Ascending aorta (tissue), 2 donors: ENCODE measurements at regions not wholly inside any gene's neighbourhood (a gene's known extent, or its start where the extent isn't known, plus 50 kb on each side); places are given as distances from the start of the nearest gene placed in this dataset.

Experiments
- DNase-seq, 2 donors: peaks; one replicate each; pipeline ENCODE4 v3.0.0-alpha.2; 2019; ENCODE audit warnings: low spot score in 2 of 2
- H3K27ac ChIP-seq, 2 donors: fragments of 200-600 bp; sonication (generic); one replicate each; pipeline ENCODE4 v1.5.1; 2016 to 2017; ENCODE audit warnings: mild to moderate bottlenecking in 1 of 2
- H3K27me3 ChIP-seq: fragments of 200-600 bp; sonication (generic); one replicate; pipeline ENCODE4 v1.5.1; 2017
- H3K36me3 ChIP-seq, 2 donors: fragments of 200-600 bp; sonication (generic); one replicate each; pipeline ENCODE4 v1.5.1; 2016
- H3K4me1 ChIP-seq, 2 donors: fragments of 200-600 bp; sonication (generic); one replicate each; pipeline ENCODE4 v1.5.1; 2016 to 2017; ENCODE audit warnings: mild to moderate bottlenecking in 1 of 2
- H3K4me3 ChIP-seq, 2 donors: fragments of 200-600 bp; sonication (generic); one replicate each; pipeline ENCODE4 v1.5.1; 2016 to 2017; ENCODE audit warnings: mild to moderate bottlenecking in 1 of 2
- H3K9me3 ChIP-seq, 2 donors: fragments of 200-600 bp; sonication (generic); one replicate each; pipeline ENCODE4 v1.5.1; 2016
- intact Hi-C: fragments of 100-400 bp; cut with DNase I; formaldehyde crosslinking; loops from one replicate; pipeline ENCODE4 v1.15.1; 2023
- TF ChIP-seq, protein P1 (sequence below), 3 experiments: fragments of 200-600 bp in 2 of 3; fragments of 450-650 bp in 1 of 3; sonication (generic) in 2 of 3; IDR thresholded peaks; one replicate each; pipeline ENCODE4 v1.5.1; 2016 to 2019; ENCODE audit warnings: antibody characterized with exemption in 3 of 3, mild to moderate bottlenecking in 1 of 3, moderate library complexity in 1 of 3

DNA sequence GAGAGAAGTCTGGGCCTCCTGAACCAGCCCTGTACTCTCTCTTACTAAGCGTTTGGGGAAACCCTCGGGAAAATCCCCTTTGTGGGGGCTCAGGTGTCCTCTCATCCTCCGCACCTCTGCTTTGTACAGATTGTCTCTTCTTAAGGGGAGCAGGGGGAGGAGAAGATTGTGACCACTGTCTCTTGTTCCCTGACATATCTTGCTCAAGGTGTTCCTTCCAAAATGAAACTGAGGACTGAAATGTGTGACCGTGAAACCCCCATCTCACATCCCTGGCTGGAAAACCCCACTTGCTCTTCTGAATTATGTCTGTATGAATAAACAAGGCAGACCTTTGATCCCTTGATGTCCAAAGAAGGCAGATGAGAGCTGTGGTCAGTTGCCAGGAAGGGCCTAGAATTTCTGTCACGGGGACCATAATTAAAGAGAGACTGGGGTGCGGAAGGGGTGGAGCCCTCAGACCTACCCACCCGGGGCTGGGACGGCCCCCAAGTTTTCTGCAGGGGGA is 369.8 kb downstream of the AACS start:
- intact Hi-C loops = no loop called here
- H3K27me3 ChIP-seq = no peaks in the 10 kb centered on the region
- no peak for DNase-seq

GRCh38 chr12:125435871-125436270 is 370.6 kb downstream of the AACS start:
- intact Hi-C loops = no loop called here
- Histone ChIP-seq H3K27ac (no peak overlapping the region), H3K4me3 (no peak overlapping the region), H3K4me1 (no peaks in the 10 kb centered on the region), H3K27me3 (no peaks in the 10 kb centered on the region), H3K9me3 (no peaks in the 10 kb centered on the region), H3K36me3 (no peaks in the 10 kb centered on the region)
- TF ChIP-seq, protein P1, sequence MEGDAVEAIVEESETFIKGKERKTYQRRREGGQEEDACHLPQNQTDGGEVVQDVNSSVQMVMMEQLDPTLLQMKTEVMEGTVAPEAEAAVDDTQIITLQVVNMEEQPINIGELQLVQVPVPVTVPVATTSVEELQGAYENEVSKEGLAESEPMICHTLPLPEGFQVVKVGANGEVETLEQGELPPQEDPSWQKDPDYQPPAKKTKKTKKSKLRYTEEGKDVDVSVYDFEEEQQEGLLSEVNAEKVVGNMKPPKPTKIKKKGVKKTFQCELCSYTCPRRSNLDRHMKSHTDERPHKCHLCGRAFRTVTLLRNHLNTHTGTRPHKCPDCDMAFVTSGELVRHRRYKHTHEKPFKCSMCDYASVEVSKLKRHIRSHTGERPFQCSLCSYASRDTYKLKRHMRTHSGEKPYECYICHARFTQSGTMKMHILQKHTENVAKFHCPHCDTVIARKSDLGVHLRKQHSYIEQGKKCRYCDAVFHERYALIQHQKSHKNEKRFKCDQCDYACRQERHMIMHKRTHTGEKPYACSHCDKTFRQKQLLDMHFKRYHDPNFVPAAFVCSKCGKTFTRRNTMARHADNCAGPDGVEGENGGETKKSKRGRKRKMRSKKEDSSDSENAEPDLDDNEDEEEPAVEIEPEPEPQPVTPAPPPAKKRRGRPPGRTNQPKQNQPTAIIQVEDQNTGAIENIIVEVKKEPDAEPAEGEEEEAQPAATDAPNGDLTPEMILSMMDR (IDR thresholded peaks at IDR 0.05) = no peak
- no peak for DNase-seq

More for the DNA sequence above, 369.8 kb downstream of the AACS start:
- Histone ChIP-seq H3K36me3 (no peaks in the 10 kb centered on the region), H3K27ac (no peak overlapping the region), H3K4me3 (no peak overlapping the region), H3K4me1 (no peaks in the 10 kb centered on the region), H3K9me3 (no peaks in the 10 kb centered on the region)
- TF ChIP-seq, protein P1 (IDR thresholded peaks at IDR 0.05) = no peak

GRCh38 chr12:125436686-125437085 is 371.5 kb downstream of the AACS start:
- no peak overlapping the region for H3K27ac ChIP-seq
- no peak for DNase-seq
- H3K27me3 ChIP-seq = no peaks in the 10 kb centered on the region
- H3K36me3 ChIP-seq = no peaks in the 10 kb centered on the region
- no peaks in the 10 kb centered on the region for H3K9me3 ChIP-seq
- TF ChIP-seq, protein P1 (IDR thresholded peaks at IDR 0.05) = no peak
- no peak overlapping the region for H3K4me3 ChIP-seq
- intact Hi-C loops = no loop called here
- H3K4me1 ChIP-seq = no peaks in the 10 kb centered on the region

DNA sequence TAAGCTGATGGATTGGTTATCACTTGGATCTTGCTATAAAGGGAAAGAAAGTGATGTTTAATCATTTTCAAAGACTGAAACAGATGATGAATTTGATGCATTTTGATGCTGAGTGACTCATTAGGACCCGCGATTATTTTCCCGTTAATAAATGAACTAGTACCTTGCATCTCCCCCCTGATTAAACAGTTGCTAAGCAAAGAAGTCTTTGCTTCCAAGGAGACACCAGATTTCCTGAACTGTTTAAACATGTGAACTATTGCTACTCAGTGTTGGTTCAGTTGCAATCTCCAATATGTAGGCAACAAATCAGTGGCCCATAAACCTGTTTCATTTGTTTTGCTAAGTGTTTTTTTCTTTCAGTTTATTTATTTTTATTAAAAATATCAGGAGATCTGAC is 375.2 kb downstream of the AACS start:
- intact Hi-C loops = no loop called here
- TF ChIP-seq, protein P1 (IDR thresholded peaks at IDR 0.05) = no peak
- no peaks in the 10 kb centered on the region for H3K4me1 ChIP-seq
- no peaks in the 10 kb centered on the region for H3K36me3 ChIP-seq
- no peak overlapping the region for H3K4me3 ChIP-seq
- H3K27ac ChIP-seq = no peak overlapping the region
- no peaks in the 10 kb centered on the region for H3K27me3 ChIP-seq
- H3K9me3 ChIP-seq = no peaks in the 10 kb centered on the region
- DNase-seq = no peak

DNA sequence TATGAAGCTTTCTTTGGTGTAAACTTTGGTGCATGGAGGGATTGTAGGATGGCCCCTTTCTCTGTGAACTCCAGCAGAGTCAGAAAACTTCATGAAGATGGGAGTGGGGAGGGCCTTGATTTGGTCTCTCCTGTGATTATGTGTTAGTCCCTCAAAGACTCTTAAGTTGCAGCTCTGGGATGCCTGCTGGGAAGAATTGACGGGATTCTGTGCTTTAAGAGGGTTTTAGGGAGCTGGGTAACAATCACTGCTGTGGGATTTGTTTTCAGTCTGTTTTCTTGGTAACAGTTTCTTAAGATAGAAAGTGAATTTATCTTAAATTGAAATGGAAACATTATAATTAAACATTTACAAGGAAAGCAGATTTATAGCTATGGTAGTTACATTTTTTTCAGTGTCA is 378.1 kb downstream of the AACS start:
- Histone ChIP-seq H3K4me3 (no peak overlapping the region), H3K4me1 (no peaks in the 10 kb centered on the region), H3K9me3 (peaks cover 0 to 6% of the 10 kb centered on the region in 2 donors), H3K27ac (no peak overlapping the region), H3K27me3 (no peaks in the 10 kb centered on the region), H3K36me3 (no peaks in the 10 kb centered on the region)
- DNase-seq = no peak
- TF ChIP-seq, protein P1 (IDR thresholded peaks at IDR 0.05) = no peak
- intact Hi-C loops = no loop called here

DNA sequence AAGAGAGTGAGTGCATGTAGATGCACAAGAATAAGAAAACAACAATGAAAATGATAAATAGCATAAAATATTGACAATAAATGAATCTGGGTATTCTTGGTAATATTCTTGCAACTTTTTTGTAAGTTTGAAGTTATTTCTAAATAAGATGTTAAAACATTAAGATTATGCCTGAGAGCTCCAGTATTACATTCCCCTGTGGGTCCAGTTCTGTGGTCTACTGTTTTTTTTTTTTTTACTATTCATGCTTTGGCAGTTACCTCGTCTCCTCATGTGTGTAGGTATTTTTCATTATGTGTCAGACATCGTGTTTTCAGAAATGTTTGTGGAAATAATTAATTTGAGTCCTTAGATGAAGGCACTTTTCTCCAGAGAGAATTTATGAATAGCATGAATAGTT is 386.2 kb downstream of the AACS start:
- Histone ChIP-seq H3K36me3 (no peaks in the 10 kb centered on the region), H3K4me1 (no peaks in the 10 kb centered on the region), H3K27ac (no peak overlapping the region), H3K4me3 (no peak overlapping the region), H3K9me3 (peaks cover 0 to 18% of the 10 kb centered on the region in 2 donors), H3K27me3 (no peaks in the 10 kb centered on the region)
- no peak for DNase-seq
- intact Hi-C loops = no loop called here
- TF ChIP-seq, protein P1 (IDR thresholded peaks at IDR 0.05) = no peak
